GM13977 (cell line): ENCODE measurements at regions not wholly inside any gene's neighbourhood (a gene's known extent, or its start where the extent isn't known, plus 50 kb on each side); places are given as distances from the start of the nearest gene placed in this dataset.
"Not testable (repeated sequence)": the region's sequence is repeated elsewhere in the genome, so short reads cannot be mapped to it uniquely, and the experiment has no call there.

Experiments
- DNase-seq: peaks from one replicate; pipeline ENCODE4 v3.0.0; 2012; ENCODE audit warnings: low spot score
- CTCF ChIP-seq: IDR thresholded peaks from 2 replicates; pipeline ENCODE4 v1.5.1; 2012; ENCODE audit warnings: mild to moderate bottlenecking, control low read depth; ENCODE audit not compliant: insufficient read depth; ENCODE audit errors: extremely low read depth, missing control alignments
- in situ Hi-C: fragments of 300-500 bp; cut with MboI; formaldehyde crosslinking; loops from one replicate; pipeline ENCODE4 v1.12.0; 2022; ENCODE audit warnings: low sequenced_read_pairs, low pct_unique_long_range_greater_than_20kb, mixed read lengths, inconsistent platforms; ENCODE audit not compliant: unreplicated experiment

- no peak for TF ChIP-seq CTCF
- no peak for DNase-seq
- in situ Hi-C loops: no loop called here
These were observed 321.7 kb upstream of the FSTL5 start for GRCh38 chr4:162485486-162485885.

GRCh38 chr4:162475246-162475645, 311.4 kb upstream of the FSTL5 start:
- no peak for TF ChIP-seq CTCF
- in situ Hi-C loops: no loop called here
- DNase-seq: no peak

GRCh38 chr4:162469977-162470376, 306.2 kb upstream of the FSTL5 start:
- TF ChIP-seq CTCF: no peak
- in situ Hi-C loops: no loop called here
- no peak for DNase-seq

GRCh38 chr4:162465356-162465755, 301.6 kb upstream of the FSTL5 start:
- in situ Hi-C loops, DNase-seq: not testable (repeated sequence)

GRCh38 chr4:162461952-162462351, 298.2 kb upstream of the FSTL5 start:
- in situ Hi-C loops: no loop called here
- no peak for TF ChIP-seq CTCF
- DNase-seq: no peak

GRCh38 chr4:162458051-162458450, 294.3 kb upstream of the FSTL5 start:
- TF ChIP-seq CTCF: no peak
- no peak for DNase-seq
- in situ Hi-C loops: no loop called here

- TF ChIP-seq CTCF: no peak
- DNase-seq: no peak
- in situ Hi-C loops: no loop called here
These were observed 293.5 kb upstream of the FSTL5 start for GRCh38 chr4:162457071-162457865.
